ENCODE measurements at regions not wholly inside any gene's neighbourhood (a gene's known extent, or its start where the extent isn't known, plus 50 kb on each side); places are given as distances from the start of the nearest gene placed in this dataset.
"Not testable (repeated sequence)": the region's sequence is repeated elsewhere in the genome, so short reads cannot be mapped to it uniquely, and the experiment has no call there.

GRCh38 chr17:13417381-13417950 is 184.3 kb downstream of the HS3ST3A1 start:
- no peaks in the 10 kb centered on the region for H3K9me3 ChIP-seq (ENCODE audit: control insufficient read depth, low read length, poor library complexity, severe bottlenecking)
- Mint-ChIP-seq H3K4me3 (no peak overlapping the region), H3K27me3 (peaks cover 15% of the 10 kb centered on the region), H3K27ac (no peak overlapping the region), H3K36me3 (ENCODE audit: low read depth) (no peaks in the 10 kb centered on the region), H3K4me1 (no peaks in the 10 kb centered on the region)
- DNase-seq (no peak), ATAC-seq (no peak)

- H3K4me1 Mint-ChIP-seq: no peaks in the 10 kb centered on the region
Observed at GRCh38 chr17:13416748-13417363, 184.9 kb downstream of the HS3ST3A1 start.

GRCh38 chr17:13415871-13416416 is 185.8 kb downstream of the HS3ST3A1 start:
- Mint-ChIP-seq H3K4me3 (no peak overlapping the region), H3K27ac (no peak overlapping the region), H3K27me3 (peaks cover 14% of the 10 kb centered on the region), H3K36me3 (ENCODE audit: low read depth) (no peaks in the 10 kb centered on the region), H3K4me1 (no peaks in the 10 kb centered on the region)
- DNase-seq (no peak), ATAC-seq (no peak)
- H3K9me3 ChIP-seq (ENCODE audit: control insufficient read depth, low read length, poor library complexity, severe bottlenecking): no peaks in the 10 kb centered on the region

More at GRCh38 chr17:13416748-13417363, 184.9 kb downstream of the HS3ST3A1 start:
- ATAC-seq (no peak), DNase-seq (no peak)
- no peak overlapping the region for H3K4me3 Mint-ChIP-seq
- H3K27me3 Mint-ChIP-seq: peaks cover 15% of the 10 kb centered on the region
- H3K27ac Mint-ChIP-seq: no peak overlapping the region
- H3K9me3 ChIP-seq (ENCODE audit: control insufficient read depth, low read length, poor library complexity, severe bottlenecking): no peaks in the 10 kb centered on the region
- no peaks in the 10 kb centered on the region for H3K36me3 Mint-ChIP-seq (ENCODE audit: low read depth)

GRCh38 chr17:13415200-13415599 is 186.5 kb downstream of the HS3ST3A1 start:
- H3K27ac Mint-ChIP-seq, H3K4me3 Mint-ChIP-seq, ATAC-seq: not testable (repeated sequence)

GRCh38 chr17:13413001-13413400 is 188.7 kb downstream of the HS3ST3A1 start:
- no peaks in the 10 kb centered on the region for H3K4me1 Mint-ChIP-seq

More at GRCh38 chr17:13415200-13415599, 186.5 kb downstream of the HS3ST3A1 start:
- not testable (repeated sequence) for H3K36me3 Mint-ChIP-seq (ENCODE audit: low read depth); H3K4me1 Mint-ChIP-seq; H3K27me3 Mint-ChIP-seq; H3K9me3 ChIP-seq (ENCODE audit: control insufficient read depth, low read length, poor library complexity, severe bottlenecking); DNase-seq

GRCh38 chr17:13410874-13411273 is 190.9 kb downstream of the HS3ST3A1 start:
- ATAC-seq: no peak

More at GRCh38 chr17:13413001-13413400, 188.7 kb downstream of the HS3ST3A1 start:
- ATAC-seq (no peak), DNase-seq (no peak)
- H3K9me3 ChIP-seq (ENCODE audit: control insufficient read depth, low read length, poor library complexity, severe bottlenecking): no peaks in the 10 kb centered on the region
- Mint-ChIP-seq H3K27me3 (peaks cover 7% of the 10 kb centered on the region), H3K36me3 (ENCODE audit: low read depth) (no peaks in the 10 kb centered on the region), H3K27ac (no peak overlapping the region), H3K4me3 (no peak overlapping the region)

GRCh38 chr17:13410214-13410613 is 191.5 kb downstream of the HS3ST3A1 start:
- peaks cover 14% of the 10 kb centered on the region for H3K27me3 Mint-ChIP-seq
- no peak overlapping the region for H3K4me3 Mint-ChIP-seq
- H3K27ac Mint-ChIP-seq: no peak overlapping the region
- no peaks in the 10 kb centered on the region for H3K9me3 ChIP-seq (ENCODE audit: control insufficient read depth, low read length, poor library complexity, severe bottlenecking)
- no peak for DNase-seq
- H3K36me3 Mint-ChIP-seq (ENCODE audit: low read depth): no peaks in the 10 kb centered on the region
- H3K4me1 Mint-ChIP-seq: no peaks in the 10 kb centered on the region
- ATAC-seq: no peak

More at GRCh38 chr17:13410874-13411273, 190.9 kb downstream of the HS3ST3A1 start:
- H3K36me3 Mint-ChIP-seq (ENCODE audit: low read depth): no peaks in the 10 kb centered on the region
- no peaks in the 10 kb centered on the region for H3K9me3 ChIP-seq (ENCODE audit: control insufficient read depth, low read length, poor library complexity, severe bottlenecking)
- DNase-seq: no peak
- H3K4me1 Mint-ChIP-seq: no peaks in the 10 kb centered on the region
- no peak overlapping the region for H3K4me3 Mint-ChIP-seq
- no peak overlapping the region for H3K27ac Mint-ChIP-seq
- peaks cover 9% of the 10 kb centered on the region for H3K27me3 Mint-ChIP-seq

- H3K4me3 Mint-ChIP-seq: no peak overlapping the region
- H3K27ac Mint-ChIP-seq: no peak overlapping the region
- no peaks in the 10 kb centered on the region for H3K4me1 Mint-ChIP-seq
- no peaks in the 10 kb centered on the region for H3K36me3 Mint-ChIP-seq (ENCODE audit: low read depth)
- H3K27me3 Mint-ChIP-seq: peaks cover 6% of the 10 kb centered on the region
- DNase-seq (no peak), ATAC-seq (no peak)
- H3K9me3 ChIP-seq (ENCODE audit: control insufficient read depth, low read length, poor library complexity, severe bottlenecking): no peaks in the 10 kb centered on the region
Observed at GRCh38 chr17:13409455-13409854, 192.3 kb downstream of the HS3ST3A1 start.

- no peaks in the 10 kb centered on the region for H3K9me3 ChIP-seq (ENCODE audit: control insufficient read depth, low read length, poor library complexity, severe bottlenecking)
- no peaks in the 10 kb centered on the region for H3K4me1 Mint-ChIP-seq
- no peak overlapping the region for H3K27ac Mint-ChIP-seq
- peaks cover 7% of the 10 kb centered on the region for H3K27me3 Mint-ChIP-seq
- no peak overlapping the region for H3K4me3 Mint-ChIP-seq
- H3K36me3 Mint-ChIP-seq (ENCODE audit: low read depth): no peaks in the 10 kb centered on the region
- no peak for DNase-seq
- no peak for ATAC-seq
Observed at GRCh38 chr17:13407381-13407780, 194.3 kb downstream of the HS3ST3A1 start.

GRCh38 chr17:13405807-13406206 is 195.9 kb downstream of the HS3ST3A1 start:
- Mint-ChIP-seq H3K4me1 (no peaks in the 10 kb centered on the region), H3K27ac (no peak overlapping the region), H3K27me3 (peaks cover 18% of the 10 kb centered on the region), H3K4me3 (no peak overlapping the region), H3K36me3 (ENCODE audit: low read depth) (no peaks in the 10 kb centered on the region)
- ATAC-seq (no peak), DNase-seq (no peak)
- no peaks in the 10 kb centered on the region for H3K9me3 ChIP-seq (ENCODE audit: control insufficient read depth, low read length, poor library complexity, severe bottlenecking)

GRCh38 chr17:13405080-13405479 is 196.6 kb downstream of the HS3ST3A1 start:
- H3K9me3 ChIP-seq (ENCODE audit: control insufficient read depth, low read length, poor library complexity, severe bottlenecking): no peaks in the 10 kb centered on the region
- Mint-ChIP-seq H3K4me1 (no peaks in the 10 kb centered on the region), H3K27ac (no peak overlapping the region), H3K36me3 (ENCODE audit: low read depth) (no peaks in the 10 kb centered on the region), H3K4me3 (no peak overlapping the region), H3K27me3 (peaks cover 18% of the 10 kb centered on the region)
- no peak for DNase-seq
- no peak for ATAC-seq

- no peak overlapping the region for H3K4me3 Mint-ChIP-seq
- no peaks in the 10 kb centered on the region for H3K9me3 ChIP-seq (ENCODE audit: control insufficient read depth, low read length, poor library complexity, severe bottlenecking)
- H3K27ac Mint-ChIP-seq: no peak overlapping the region
- peaks cover 18% of the 10 kb centered on the region for H3K27me3 Mint-ChIP-seq
- ATAC-seq (no peak), DNase-seq (no peak)
- no peaks in the 10 kb centered on the region for H3K4me1 Mint-ChIP-seq
- H3K36me3 Mint-ChIP-seq (ENCODE audit: low read depth): no peaks in the 10 kb centered on the region
Observed at GRCh38 chr17:13403982-13404946, 197.5 kb downstream of the HS3ST3A1 start.

GRCh38 chr17:13400491-13400890 is 201.2 kb downstream of the HS3ST3A1 start:
- H3K4me1 Mint-ChIP-seq: no peaks in the 10 kb centered on the region
- no peak for DNase-seq
- no peak overlapping the region for H3K27ac Mint-ChIP-seq
- H3K27me3 Mint-ChIP-seq: peaks cover 17% of the 10 kb centered on the region
- H3K9me3 ChIP-seq (ENCODE audit: control insufficient read depth, low read length, poor library complexity, severe bottlenecking): no peaks in the 10 kb centered on the region
- H3K4me3 Mint-ChIP-seq: no peak overlapping the region
- no peaks in the 10 kb centered on the region for H3K36me3 Mint-ChIP-seq (ENCODE audit: low read depth)
- no peak for ATAC-seq
